Right lobe of liver (tissue), 4 donors: ENCODE measurements at regions not wholly inside any gene's neighbourhood (a gene's known extent, or its start where the extent isn't known, plus 50 kb on each side); places are given as distances from the start of the nearest gene placed in this dataset.

Experiments used
- CTCF ChIP-seq, 4 donors: fragments of 200-600 bp in 3 of 4; fragments of 450-650 bp in 1 of 4; IDR thresholded peaks; one replicate each; pipeline versions ENCODE4 v1.5.1 to v1.8.0; 2016 to 2022; ENCODE audit warnings: antibody characterized with exemption in 4 of 4, mild to moderate bottlenecking in 2 of 4
- POLR2A ChIP-seq: fragments of 450-650 bp; IDR thresholded peaks from one replicate; pipeline ENCODE4 v1.6.1; 2017; ENCODE audit warnings: antibody characterized with exemption, mild to moderate bottlenecking
- donor health status: DM: no; HTN: no; CAD: no.
- donor health status: DM: no; HTN: no; CAD: no.
- donor health status: DM: no; HTN: yes; CAD: no.

- TF ChIP-seq CTCF (IDR thresholded peaks at IDR 0.05) = no peak
- TF ChIP-seq POLR2A = no peak
Observed at GRCh38 chr4:176949029-176949428, 156.3 kb upstream of the VEGFC start.
